Upper lobe of left lung (tissue), 4 donors: ENCODE measurements at regions not wholly inside any gene's neighbourhood (a gene's known extent, or its start where the extent isn't known, plus 50 kb on each side); places are given as distances from the start of the nearest gene placed in this dataset.

Experiments used
- CTCF ChIP-seq, 6 experiments: fragments of 450-650 bp in 4 of 6; fragments of 200-600 bp in 2 of 6; sonication (generic) in 2 of 6; IDR thresholded peaks; one replicate each; pipeline ENCODE4 v1.5.1; 2016 to 2019; ENCODE audit warnings: antibody characterized with exemption in 6 of 6
- POLR2A ChIP-seq, 4 donors: fragments of 450-650 bp; IDR thresholded peaks; one replicate each; pipeline ENCODE4 v1.5.1; 2016 to 2017; ENCODE audit warnings: antibody characterized with exemption in 4 of 4, mild to moderate bottlenecking in 2 of 4
- POLR2AphosphoS5 ChIP-seq, 2 donors: sonication (generic); formaldehyde crosslinking; IDR thresholded peaks; one replicate each; pipeline ENCODE4 v1.5.1; 2017; ENCODE audit warnings: antibody characterized with exemption in 2 of 2

GRCh38 chr12:92464911-92465310 lies 237.9 kb upstream of the PLEKHG7 start:
- TF ChIP-seq POLR2A (IDR thresholded peaks at IDR 0.05) = no peak
- no peak for TF ChIP-seq CTCF (IDR thresholded peaks at IDR 0.05)
- no peak for TF ChIP-seq POLR2AphosphoS5 (IDR thresholded peaks at IDR 0.05)
